Transverse colon (tissue), 4 donors: ENCODE measurements at regions not wholly inside any gene's neighbourhood (a gene's known extent, or its start where the extent isn't known, plus 50 kb on each side); places are given as distances from the start of the nearest gene placed in this dataset.

ENCODE experiments used
- CTCF ChIP-seq, 5 experiments: fragments of 200-600 bp in 3 of 5; fragments of 450-650 bp in 2 of 5; sonication (generic) in 3 of 5; IDR thresholded peaks; 1 replicate in 2 of 5; 2 replicates in 3 of 5; pipeline ENCODE4 v1.5.1; 2016 to 2017; ENCODE audit warnings: antibody characterized with exemption in 5 of 5, inconsistent platforms in 3 of 5, mild to moderate bottlenecking in 2 of 5, moderate library complexity in 1 of 5
- POLR2A ChIP-seq: fragments of 450-650 bp; IDR thresholded peaks from one replicate; pipeline ENCODE4 v1.6.1; 2016; ENCODE audit warnings: antibody characterized with exemption, mild to moderate bottlenecking, moderate library complexity
- POLR2AphosphoS5 ChIP-seq, 3 donors: sonication (generic); formaldehyde crosslinking; IDR thresholded peaks; one replicate each; pipeline ENCODE4 v1.6.1; 2016; ENCODE audit warnings: antibody characterized with exemption in 3 of 3

GRCh38 chr6:140281236-140281635 is 906.8 kb upstream of the CITED2 start:
- TF ChIP-seq CTCF (IDR thresholded peaks at IDR 0.05) (no peak), POLR2A (no peak), POLR2AphosphoS5 (IDR thresholded peaks at IDR 0.05) (no peak)
